Peyer's patch (tissue), 4 donors: ENCODE measurements at regions not wholly inside any gene's neighbourhood (a gene's known extent, or its start where the extent isn't known, plus 50 kb on each side); places are given as distances from the start of the nearest gene placed in this dataset.

Source experiments
- DNase-seq, 3 donors: peaks; one replicate each; pipeline ENCODE4 v3.0.0-alpha.2; 2017 to 2019
- H3K27ac ChIP-seq, 4 donors: fragments of 200-600 bp; sonication (generic); one replicate each; pipeline ENCODE4 v1.5.1; 2016 to 2019
- H3K27me3 ChIP-seq, 2 donors: fragments of 200-600 bp; sonication (generic); one replicate each; pipeline ENCODE4 v1.5.1; 2019
- H3K36me3 ChIP-seq, 3 donors: fragments of 200-600 bp; sonication (generic); one replicate each; pipeline ENCODE4 v1.5.1; 2016 to 2019
- H3K4me1 ChIP-seq, 4 donors: fragments of 200-600 bp; sonication (generic); one replicate each; pipeline ENCODE4 v1.5.1; 2016 to 2019
- H3K4me3 ChIP-seq, 4 donors: fragments of 200-600 bp; sonication (generic); 1 replicate in 3 of 4; 2 replicates in 1 of 4; pipeline ENCODE4 v1.5.1; 2016 to 2019; ENCODE audit warnings: mild to moderate bottlenecking in 1 of 4
- H3K9me3 ChIP-seq, 4 donors: fragments of 200-600 bp; sonication (generic); one replicate each; pipeline ENCODE4 v1.5.1; 2016 to 2019; ENCODE audit warnings: mild to moderate bottlenecking in 1 of 4
- CTCF ChIP-seq, 6 experiments: fragments of 450-650 bp in 4 of 6; fragments of 200-600 bp in 2 of 6; sonication (generic) in 1 of 6; IDR thresholded peaks; one replicate each; pipeline ENCODE4 v1.5.1; 2017 to 2019; ENCODE audit warnings: antibody characterized with exemption in 6 of 6, mild to moderate bottlenecking in 3 of 6, moderate library complexity in 1 of 6
- POLR2A ChIP-seq, 2 donors: fragments of 450-650 bp; IDR thresholded peaks; one replicate each; pipeline ENCODE4 v1.5.1; 2017; ENCODE audit warnings: antibody characterized with exemption in 2 of 2, mild to moderate bottlenecking in 2 of 2, moderate library complexity in 2 of 2

DNA sequence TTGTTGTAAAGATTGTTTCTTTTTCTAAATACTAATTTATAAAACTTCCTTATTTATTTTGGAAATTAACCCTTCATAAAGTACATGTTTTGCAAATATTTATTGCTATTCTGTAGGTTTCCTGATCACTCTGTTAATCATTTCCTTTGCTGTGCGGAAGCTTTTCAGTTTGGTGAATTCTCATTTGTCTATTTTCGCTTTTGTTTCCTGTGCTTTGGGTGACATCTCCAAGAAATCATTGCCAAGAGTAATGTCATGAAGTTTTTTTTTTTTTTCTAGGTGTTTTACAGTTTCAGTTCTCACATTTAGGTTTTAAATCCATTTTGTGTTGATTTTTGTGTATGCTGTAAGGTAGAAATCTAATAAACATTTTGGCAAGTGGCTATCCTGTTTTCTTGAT, 1899.8 kb upstream of the ACO1 start:
- no peak for DNase-seq
- Histone ChIP-seq H3K27me3 (no peaks in the 10 kb centered on the region), H3K4me1 (no peaks in the 10 kb centered on the region), H3K9me3 (no peaks in the 10 kb centered on the region), H3K4me3 (no peak overlapping the region), H3K36me3 (no peaks in the 10 kb centered on the region), H3K27ac (no peak overlapping the region)
- no peak for TF ChIP-seq CTCF (IDR thresholded peaks at IDR 0.05)
- no peak for TF ChIP-seq POLR2A (IDR thresholded peaks at IDR 0.05)

- Histone ChIP-seq H3K27ac (no peak overlapping the region), H3K36me3 (no peaks in the 10 kb centered on the region), H3K27me3 (no peaks in the 10 kb centered on the region), H3K9me3 (no peaks in the 10 kb centered on the region), H3K4me1 (no peaks in the 10 kb centered on the region), H3K4me3 (no peak overlapping the region)
- TF ChIP-seq POLR2A (IDR thresholded peaks at IDR 0.05), result no peak
- no peak for TF ChIP-seq CTCF (IDR thresholded peaks at IDR 0.05)
- DNase-seq, result no peak
These were observed 1879.9 kb upstream of the ACO1 start for GRCh38 chr9:30504502-30504905.

GRCh38 chr9:30505311-30505710, 1879.1 kb upstream of the ACO1 start:
- Histone ChIP-seq H3K4me1 (no peaks in the 10 kb centered on the region), H3K27me3 (no peaks in the 10 kb centered on the region), H3K27ac (no peak overlapping the region), H3K9me3 (no peaks in the 10 kb centered on the region), H3K4me3 (no peak overlapping the region), H3K36me3 (no peaks in the 10 kb centered on the region)
- no peak for TF ChIP-seq CTCF (IDR thresholded peaks at IDR 0.05)
- TF ChIP-seq POLR2A (IDR thresholded peaks at IDR 0.05), result no peak
- no peak for DNase-seq

DNA sequence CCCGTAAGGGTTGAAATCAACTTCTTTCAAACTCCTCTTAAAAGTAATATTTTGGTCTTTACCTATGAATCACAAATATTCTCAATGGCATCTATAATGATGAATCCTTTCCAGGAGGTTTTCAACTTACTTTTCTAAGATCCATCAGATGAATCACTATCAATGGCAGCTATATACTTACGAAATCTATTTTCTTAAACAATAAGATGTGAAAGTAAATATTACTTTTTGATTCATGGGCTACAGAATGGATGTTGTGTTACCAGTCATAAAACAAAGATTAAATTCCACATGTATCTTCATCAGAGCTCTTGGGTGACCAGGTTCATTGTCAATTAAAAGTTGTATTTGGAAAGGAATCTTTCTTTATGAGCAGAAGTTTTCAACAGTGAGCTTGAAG, 1877.7 kb upstream of the ACO1 start:
- Histone ChIP-seq H3K4me3 (no peak overlapping the region), H3K27me3 (no peaks in the 10 kb centered on the region), H3K4me1 (no peaks in the 10 kb centered on the region), H3K9me3 (no peaks in the 10 kb centered on the region), H3K36me3 (no peaks in the 10 kb centered on the region), H3K27ac (no peak overlapping the region)
- no peak for DNase-seq
- TF ChIP-seq POLR2A (IDR thresholded peaks at IDR 0.05) (no peak), CTCF (IDR thresholded peaks at IDR 0.05) (no peak)

DNA sequence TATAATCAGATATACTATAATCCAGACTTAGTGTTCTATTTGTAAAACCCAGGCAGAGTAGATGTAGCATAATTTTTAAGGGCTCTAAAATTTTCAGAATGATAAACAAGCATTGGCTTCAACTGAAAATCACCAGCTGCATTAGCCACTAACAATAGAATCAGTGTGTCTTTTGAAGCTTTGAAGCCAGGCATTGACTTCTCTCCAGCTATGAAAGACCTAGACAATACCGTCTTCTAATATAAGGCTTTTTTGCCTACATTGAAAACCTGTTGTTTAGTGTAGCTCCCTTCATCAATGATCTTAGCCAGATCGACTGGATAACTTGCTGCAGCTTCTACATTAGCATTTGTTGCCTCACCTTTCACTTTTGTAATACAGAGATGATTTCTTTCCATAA, 1877.3 kb upstream of the ACO1 start:
- Histone ChIP-seq H3K9me3 (no peaks in the 10 kb centered on the region), H3K4me1 (no peaks in the 10 kb centered on the region), H3K27me3 (no peaks in the 10 kb centered on the region), H3K36me3 (no peaks in the 10 kb centered on the region), H3K27ac (no peak overlapping the region), H3K4me3 (no peak overlapping the region)
- TF ChIP-seq POLR2A (IDR thresholded peaks at IDR 0.05) (no peak), CTCF (IDR thresholded peaks at IDR 0.05) (no peak)
- DNase-seq, result no peak

DNA sequence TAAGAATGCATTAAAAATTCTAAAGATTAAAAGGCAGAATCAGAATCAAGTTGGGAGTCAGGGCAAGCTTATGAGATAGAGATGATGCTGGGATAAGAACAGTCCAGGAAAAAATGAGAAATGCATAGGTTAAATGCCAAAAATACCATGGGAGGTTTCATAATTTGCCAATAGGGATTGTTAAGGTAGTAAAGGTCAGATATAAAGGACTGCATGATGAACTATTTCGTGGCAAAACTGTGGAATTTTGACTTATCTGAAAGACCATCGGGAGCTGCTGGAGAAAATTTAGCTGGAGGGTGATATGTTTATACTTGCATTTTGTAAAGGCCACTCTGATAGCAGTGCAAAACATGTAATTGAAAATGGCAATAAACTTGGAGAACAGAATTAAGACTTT, 1872.8 kb upstream of the ACO1 start:
- TF ChIP-seq POLR2A (IDR thresholded peaks at IDR 0.05) (no peak), CTCF (IDR thresholded peaks at IDR 0.05) (no peak)
- H3K4me3 ChIP-seq, result no peak overlapping the region
- no peaks in the 10 kb centered on the region for H3K36me3 ChIP-seq
- H3K27ac ChIP-seq, result no peak overlapping the region
- DNase-seq, result no peak
- H3K4me1 ChIP-seq, result no peaks in the 10 kb centered on the region
- H3K9me3 ChIP-seq, result no peaks in the 10 kb centered on the region
- H3K27me3 ChIP-seq, result no peaks in the 10 kb centered on the region
